Adipocyte (in vitro differentiated cells): ENCODE measurements at regions not wholly inside any gene's neighbourhood (a gene's known extent, or its start where the extent isn't known, plus 50 kb on each side); places are given as distances from the start of the nearest gene placed in this dataset.
A peak's percentile ranks its signal among the peaks of the same experiment; 100 is the strongest.

ENCODE experiments used
- DNase-seq: peaks from one replicate; pipeline ENCODE4 v3.0.0-alpha.2; 2015; ENCODE audit warnings: low read depth
- H3K27me3 ChIP-seq: replicated peaks from 2 replicates; pipeline ENCODE4 v1.7.0; 2013; ENCODE audit warnings: mild to moderate bottlenecking, low read length, moderate library complexity; ENCODE audit not compliant: control insufficient read depth, insufficient read depth
- H3K36me3 ChIP-seq: 2 replicates; pipeline ENCODE4 v1.7.0; 2013; ENCODE audit warnings: low read length, mild to moderate bottlenecking, moderate library complexity; ENCODE audit not compliant: control insufficient read depth, insufficient read depth, severe bottlenecking
- H3K4me1 ChIP-seq: 2 replicates; pipeline ENCODE4 v1.7.0; 2013; ENCODE audit warnings: mild to moderate bottlenecking, low read length, moderate library complexity; ENCODE audit not compliant: control insufficient read depth, insufficient read depth
- H3K4me3 ChIP-seq: 2 replicates; pipeline ENCODE4 v1.7.0; 2013; ENCODE audit warnings: mild to moderate bottlenecking, low read length, moderate library complexity
- H3K9ac ChIP-seq: 2 replicates; pipeline ENCODE4 v1.7.0; 2013; ENCODE audit warnings: mild to moderate bottlenecking, low read length, moderate library complexity
- H3K9me3 ChIP-seq: 2 replicates; pipeline ENCODE4 v1.7.0; 2013; ENCODE audit warnings: mild to moderate bottlenecking, low read length, moderate library complexity; ENCODE audit not compliant: control insufficient read depth

DNA sequence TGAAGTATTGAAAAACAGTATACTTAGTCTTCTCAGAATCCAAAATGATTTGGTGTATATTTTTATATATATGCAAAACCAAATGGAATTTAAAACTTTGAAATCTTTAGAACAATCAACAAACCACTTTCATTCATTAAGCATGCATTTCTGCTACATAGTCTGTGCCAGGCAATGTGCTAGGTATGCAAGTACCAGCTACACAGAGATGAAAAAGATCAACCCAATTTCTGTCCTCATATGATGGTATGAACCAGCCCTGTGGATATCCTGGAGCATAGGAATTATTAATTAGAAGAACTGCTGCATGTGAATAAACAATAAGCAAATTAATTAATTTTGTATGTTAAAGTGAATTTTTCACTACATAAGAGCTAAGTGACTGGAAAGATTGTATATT, 51.2 kb upstream of the RTN4 start:
- peak; percentile 48 for DNase-seq
- no peaks in the 10 kb centered on the region for H3K27me3 ChIP-seq
- peak overlapping the region; percentile 75 for H3K4me3 ChIP-seq
- no peaks in the 10 kb centered on the region for H3K36me3 ChIP-seq
- peaks cover 67% of the 10 kb centered on the region for H3K4me1 ChIP-seq
- no peaks in the 10 kb centered on the region for H3K9me3 ChIP-seq
- peak overlapping the region; percentile 88 for H3K9ac ChIP-seq

DNA sequence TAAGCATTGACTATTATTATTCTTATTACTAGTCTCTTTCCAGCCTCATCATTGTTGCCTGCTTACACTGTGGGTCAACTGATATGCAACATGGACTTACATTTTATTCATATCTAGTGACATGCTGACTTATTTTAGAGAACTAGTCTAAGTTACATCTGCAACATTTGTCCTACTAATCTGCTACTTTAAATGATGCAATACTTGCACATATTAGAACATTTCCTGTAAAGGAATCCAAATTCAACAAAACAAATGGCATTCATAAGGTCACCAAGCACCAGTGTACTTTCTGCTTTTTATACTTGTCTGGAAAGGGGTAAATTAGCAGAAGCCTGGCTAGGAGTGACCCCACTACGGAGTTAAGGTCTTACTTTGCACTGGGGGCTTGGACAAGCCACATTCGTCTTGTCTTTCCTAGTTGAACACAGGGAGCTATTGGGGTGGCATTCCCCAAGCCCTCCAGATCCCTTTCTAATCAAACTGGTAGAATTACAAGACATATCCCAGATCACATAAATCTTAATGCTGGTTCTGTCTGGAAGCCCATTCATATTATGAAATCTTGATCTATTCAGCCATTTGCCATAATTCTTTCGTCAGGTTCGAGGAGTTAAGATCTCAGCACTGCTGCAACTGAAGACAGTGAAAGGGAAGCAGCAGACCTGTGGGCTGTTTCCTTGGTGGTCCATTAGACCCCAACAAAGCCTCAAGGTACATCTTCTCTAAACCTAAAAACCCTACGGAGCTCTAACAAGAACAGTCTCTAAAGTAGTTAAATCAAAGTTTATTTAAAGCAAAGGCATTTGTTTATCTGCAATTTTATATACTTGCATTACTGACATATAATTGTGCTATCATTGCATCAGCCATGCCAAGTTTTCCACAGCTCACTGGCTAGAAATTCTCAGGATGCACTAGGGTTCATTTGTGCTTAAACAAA, 49.9 kb upstream of the RTN4 start:
- Histone ChIP-seq H3K4me1 (peaks cover 68% of the 10 kb centered on the region), H3K9ac (peak overlapping the region; percentile 88), H3K4me3 (peak overlapping the region; percentile 75), H3K9me3 (no peaks in the 10 kb centered on the region), H3K27me3 (no peaks in the 10 kb centered on the region), H3K36me3 (no peaks in the 10 kb centered on the region)
- DNase-seq, result peak; percentile 90
